Panc1 (cell line): ENCODE measurements at regions not wholly inside any gene's neighbourhood (a gene's known extent, or its start where the extent isn't known, plus 50 kb on each side); places are given as distances from the start of the nearest gene placed in this dataset.

ENCODE experiments used
- ATAC-seq: fragments of 200-7000 bp; cut with Tn5 transposase; 2 replicates; pipeline ENCODE4 v1.9.1; 2020; ENCODE audit warnings: mild to moderate bottlenecking, moderate library complexity
- BruUV-seq: library from RNA; stranded (reverse); fragments of 400-500 nt; replicated peaks from 2 replicates; lab custom pipeline; 2021; lab: Mats Ljungman, UMichigan
- CTCF ChIA-PET: fragments of 300-600 bp; sonication (Branson Sonifier 250); formaldehyde crosslinking; loops from one replicate; lab custom pipeline; 2022; ENCODE audit warnings: antibody characterized with exemption; lab: Charles Lee
- POLR2A ChIA-PET: fragments of 300-600 bp; sonication (Branson Sonifier 250); formaldehyde crosslinking; loops from one replicate; lab custom pipeline; 2022; ENCODE audit warnings: antibody characterized with exemption; lab: Charles Lee
- DNase-seq: peaks from one replicate; pipeline ENCODE4 v3.0.0-alpha.2; 2010; ENCODE audit warnings: low read depth, low spot score
- H3K27ac ChIP-seq: 2 replicates; pipeline ENCODE4 v1.5.1; 2011; ENCODE audit warnings: mild to moderate bottlenecking, low read length, inconsistent platforms
- H3K27me3 ChIP-seq: fragments of 200-500 bp; sonication (Bioruptor generic); 2 replicates; pipeline ENCODE4 v1.6.0; 2014; ENCODE audit warnings: low read length, inconsistent platforms; ENCODE audit not compliant: control insufficient read depth, insufficient read depth
- H3K36me3 ChIP-seq: fragments of 200-500 bp; sonication (Bioruptor generic); 2 replicates; pipeline ENCODE4 v1.5.1; 2014; ENCODE audit warnings: inconsistent platforms, mild to moderate bottlenecking, low read length, moderate library complexity; ENCODE audit not compliant: control insufficient read depth, insufficient read depth
- H3K4me1 ChIP-seq: 2 replicates; pipeline ENCODE4 v1.5.1; 2011; ENCODE audit warnings: inconsistent platforms, mild to moderate bottlenecking, low read length, moderate library complexity; ENCODE audit not compliant: control insufficient read depth, insufficient read depth
- H3K4me3 ChIP-seq, 2 experiments: 2 replicates each; pipeline ENCODE4 v1.5.1; 2011 to 2012; ENCODE audit warnings: low read depth in 2 of 2, low read length in 2 of 2, mild to moderate bottlenecking in 2 of 2, inconsistent platforms in 1 of 2, moderate library complexity in 1 of 2
- H3K9me3 ChIP-seq: fragments of 200-500 bp; sonication (Bioruptor generic); 2 replicates; pipeline ENCODE4 v1.5.1; 2014; ENCODE audit warnings: low read depth, mild to moderate bottlenecking, inconsistent platforms, low read length, moderate library complexity; ENCODE audit not compliant: control insufficient read depth, insufficient read depth
- POLR2AphosphoS5 ChIP-seq: IDR thresholded peaks from 2 replicates; pipeline ENCODE4 v1.6.1; 2012; ENCODE audit warnings: mild to moderate bottlenecking, low read depth, low read length, moderate library complexity
- SIN3A ChIP-seq: IDR thresholded peaks from 2 replicates; pipeline ENCODE4 v1.6.1; 2012; ENCODE audit warnings: low read depth, mild to moderate bottlenecking, low read length, moderate library complexity, borderline replicate concordance; ENCODE audit not compliant: insufficient read depth
- TCF7L2 ChIP-seq: IDR thresholded peaks from 2 replicates; pipeline ENCODE4 v1.6.1; 2011; ENCODE audit warnings: mild to moderate bottlenecking, low read depth, low read length, inconsistent platforms
- in situ Hi-C: cut with HindIII; loops from 2 replicates; pipeline ENCODE4 v1.10.0; 2016; ENCODE audit warnings: low sequenced_read_pairs, low pct_unique_long_range_greater_than_20kb
- intact Hi-C: fragments of 100-400 bp; cut with micrococcal nuclease; formaldehyde crosslinking; loops from one replicate; pipeline ENCODE4 v1.10.0; 2022; ENCODE audit not compliant: unreplicated experiment
- TF ChIP-seq, protein P1 (sequence below): fragments of 450-650 bp; IDR thresholded peaks from 2 replicates; pipeline ENCODE4 v1.5.1; 2017; ENCODE audit warnings: mild to moderate bottlenecking
- TF ChIP-seq, protein P2 (sequence below), 2 experiments: IDR thresholded peaks; 2 replicates each; pipeline ENCODE4 v1.6.1; 2011 to 2012; ENCODE audit warnings: low read depth in 2 of 2, control low read depth in 1 of 2, low read length in 1 of 2, mild to moderate bottlenecking in 1 of 2, moderate library complexity in 1 of 2; ENCODE audit not compliant: insufficient read depth in 1 of 2

DNA sequence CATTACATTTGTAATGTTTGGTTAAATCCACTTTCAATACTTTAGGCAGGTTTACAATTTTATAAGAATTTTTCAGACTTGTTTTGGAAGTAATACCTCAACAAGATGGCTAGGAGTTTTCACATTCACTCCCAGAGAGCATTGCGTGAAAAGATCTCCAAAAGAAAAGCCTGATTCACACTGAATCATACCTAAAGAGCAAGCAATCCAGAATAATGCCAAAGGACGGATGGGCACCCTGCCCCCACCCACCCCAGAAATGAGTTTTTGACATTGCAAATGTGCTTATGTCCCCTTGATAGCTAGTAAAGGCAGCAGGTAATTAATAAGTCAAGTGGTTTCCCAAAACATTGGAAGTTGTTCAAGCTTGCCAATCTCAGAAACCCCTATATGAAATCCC is 557.7 kb upstream of the TENM3 start:
- H3K4me1 ChIP-seq: no peaks in the 10 kb centered on the region
- H3K4me3 ChIP-seq: no peak overlapping the region
- DNase-seq (no peak), ATAC-seq (no peak)
- no peaks in the 10 kb centered on the region for H3K36me3 ChIP-seq
- in situ Hi-C loops (no loop called here), intact Hi-C loops (no loop called here)
- CTCF ChIA-PET: no interaction called here
- no peaks in the 10 kb centered on the region for H3K9me3 ChIP-seq
- H3K27me3 ChIP-seq: no peaks in the 10 kb centered on the region
- H3K27ac ChIP-seq: no peak overlapping the region
- TF ChIP-seq POLR2AphosphoS5 (no peak), TCF7L2 (no peak)
- TF ChIP-seq, protein P1, sequence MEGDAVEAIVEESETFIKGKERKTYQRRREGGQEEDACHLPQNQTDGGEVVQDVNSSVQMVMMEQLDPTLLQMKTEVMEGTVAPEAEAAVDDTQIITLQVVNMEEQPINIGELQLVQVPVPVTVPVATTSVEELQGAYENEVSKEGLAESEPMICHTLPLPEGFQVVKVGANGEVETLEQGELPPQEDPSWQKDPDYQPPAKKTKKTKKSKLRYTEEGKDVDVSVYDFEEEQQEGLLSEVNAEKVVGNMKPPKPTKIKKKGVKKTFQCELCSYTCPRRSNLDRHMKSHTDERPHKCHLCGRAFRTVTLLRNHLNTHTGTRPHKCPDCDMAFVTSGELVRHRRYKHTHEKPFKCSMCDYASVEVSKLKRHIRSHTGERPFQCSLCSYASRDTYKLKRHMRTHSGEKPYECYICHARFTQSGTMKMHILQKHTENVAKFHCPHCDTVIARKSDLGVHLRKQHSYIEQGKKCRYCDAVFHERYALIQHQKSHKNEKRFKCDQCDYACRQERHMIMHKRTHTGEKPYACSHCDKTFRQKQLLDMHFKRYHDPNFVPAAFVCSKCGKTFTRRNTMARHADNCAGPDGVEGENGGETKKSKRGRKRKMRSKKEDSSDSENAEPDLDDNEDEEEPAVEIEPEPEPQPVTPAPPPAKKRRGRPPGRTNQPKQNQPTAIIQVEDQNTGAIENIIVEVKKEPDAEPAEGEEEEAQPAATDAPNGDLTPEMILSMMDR: no peak
- TF ChIP-seq, protein P2, sequence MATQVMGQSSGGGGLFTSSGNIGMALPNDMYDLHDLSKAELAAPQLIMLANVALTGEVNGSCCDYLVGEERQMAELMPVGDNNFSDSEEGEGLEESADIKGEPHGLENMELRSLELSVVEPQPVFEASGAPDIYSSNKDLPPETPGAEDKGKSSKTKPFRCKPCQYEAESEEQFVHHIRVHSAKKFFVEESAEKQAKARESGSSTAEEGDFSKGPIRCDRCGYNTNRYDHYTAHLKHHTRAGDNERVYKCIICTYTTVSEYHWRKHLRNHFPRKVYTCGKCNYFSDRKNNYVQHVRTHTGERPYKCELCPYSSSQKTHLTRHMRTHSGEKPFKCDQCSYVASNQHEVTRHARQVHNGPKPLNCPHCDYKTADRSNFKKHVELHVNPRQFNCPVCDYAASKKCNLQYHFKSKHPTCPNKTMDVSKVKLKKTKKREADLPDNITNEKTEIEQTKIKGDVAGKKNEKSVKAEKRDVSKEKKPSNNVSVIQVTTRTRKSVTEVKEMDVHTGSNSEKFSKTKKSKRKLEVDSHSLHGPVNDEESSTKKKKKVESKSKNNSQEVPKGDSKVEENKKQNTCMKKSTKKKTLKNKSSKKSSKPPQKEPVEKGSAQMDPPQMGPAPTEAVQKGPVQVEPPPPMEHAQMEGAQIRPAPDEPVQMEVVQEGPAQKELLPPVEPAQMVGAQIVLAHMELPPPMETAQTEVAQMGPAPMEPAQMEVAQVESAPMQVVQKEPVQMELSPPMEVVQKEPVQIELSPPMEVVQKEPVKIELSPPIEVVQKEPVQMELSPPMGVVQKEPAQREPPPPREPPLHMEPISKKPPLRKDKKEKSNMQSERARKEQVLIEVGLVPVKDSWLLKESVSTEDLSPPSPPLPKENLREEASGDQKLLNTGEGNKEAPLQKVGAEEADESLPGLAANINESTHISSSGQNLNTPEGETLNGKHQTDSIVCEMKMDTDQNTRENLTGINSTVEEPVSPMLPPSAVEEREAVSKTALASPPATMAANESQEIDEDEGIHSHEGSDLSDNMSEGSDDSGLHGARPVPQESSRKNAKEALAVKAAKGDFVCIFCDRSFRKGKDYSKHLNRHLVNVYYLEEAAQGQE (IDR thresholded peaks at IDR 0.05; ENCODE audit: insufficient read depth in 1 of 2, low read depth in 2 of 2, low read length in 1 of 2): no peak
- POLR2A ChIA-PET: no interaction called here
- BruUV-seq: no TSS peak

DNA sequence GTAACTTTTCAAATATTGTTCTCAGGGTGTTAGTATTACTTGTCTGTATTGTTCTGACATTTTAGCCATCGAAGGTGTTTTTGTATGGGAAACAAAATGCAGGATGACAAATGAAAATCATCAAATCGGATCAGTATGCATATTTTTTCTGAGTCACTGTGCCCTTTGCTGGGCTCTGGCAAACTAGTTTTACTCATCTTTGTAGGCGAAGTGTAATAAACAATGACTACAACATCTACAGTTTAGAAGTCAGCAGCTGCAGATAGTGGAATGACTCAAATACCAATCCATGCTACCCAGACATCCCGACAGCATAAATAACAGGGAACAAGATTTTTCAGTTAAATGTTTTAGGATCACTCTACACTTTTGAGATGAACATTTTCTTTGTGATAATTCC is 557.3 kb upstream of the TENM3 start:
- CTCF ChIA-PET: no interaction called here
- Histone ChIP-seq H3K4me1 (no peaks in the 10 kb centered on the region), H3K27ac (no peak overlapping the region), H3K4me3 (no peak overlapping the region), H3K27me3 (no peaks in the 10 kb centered on the region), H3K36me3 (no peaks in the 10 kb centered on the region), H3K9me3 (no peaks in the 10 kb centered on the region)
- ATAC-seq: no peak
- POLR2A ChIA-PET: no interaction called here
- in situ Hi-C loops (no loop called here), intact Hi-C loops (no loop called here)
- DNase-seq: no peak
- TF ChIP-seq SIN3A (no peak), TCF7L2 (no peak), POLR2AphosphoS5 (no peak)
- TF ChIP-seq, protein P2 (IDR thresholded peaks at IDR 0.05; ENCODE audit: insufficient read depth in 1 of 2, low read depth in 2 of 2, low read length in 1 of 2): no peak
- TF ChIP-seq, protein P1: no peak
- BruUV-seq: no TSS peak
